Stimulated activated CD4-positive, alpha-beta T cell treated with anti-CD3 and anti-CD28 coated beads, TNF-alpha, amount 100 ng/mL, for 4 hours (primary cell): ENCODE measurements at regions not wholly inside any gene's neighbourhood (a gene's known extent, or its start where the extent isn't known, plus 50 kb on each side); places are given as distances from the start of the nearest gene placed in this dataset.
"Not testable (repeated sequence)": the region's sequence is repeated elsewhere in the genome, so short reads cannot be mapped to it uniquely, and the experiment has no call there.

Source experiments
- DNase-seq, 3 experiments: peaks; one replicate each; pipeline ENCODE4 v3.0.0-alpha.2; 2020; ENCODE audit warnings: low read depth in 3 of 3

GRCh38 chr10:118948786-118949185 lies 80.7 kb upstream of the NANOS1 start:
- no peak for DNase-seq

- no peak for DNase-seq
These were observed 79.3 kb upstream of the NANOS1 start for GRCh38 chr10:118950190-118950680.

- no peak for DNase-seq
These were observed 78.4 kb upstream of the NANOS1 start for GRCh38 chr10:118950997-118951637.

GRCh38 chr10:118952493-118953295 lies 76.8 kb upstream of the NANOS1 start:
- no peak for DNase-seq

GRCh38 chr10:118953598-118954393 lies 75.7 kb upstream of the NANOS1 start:
- DNase-seq = no peak

DNA sequence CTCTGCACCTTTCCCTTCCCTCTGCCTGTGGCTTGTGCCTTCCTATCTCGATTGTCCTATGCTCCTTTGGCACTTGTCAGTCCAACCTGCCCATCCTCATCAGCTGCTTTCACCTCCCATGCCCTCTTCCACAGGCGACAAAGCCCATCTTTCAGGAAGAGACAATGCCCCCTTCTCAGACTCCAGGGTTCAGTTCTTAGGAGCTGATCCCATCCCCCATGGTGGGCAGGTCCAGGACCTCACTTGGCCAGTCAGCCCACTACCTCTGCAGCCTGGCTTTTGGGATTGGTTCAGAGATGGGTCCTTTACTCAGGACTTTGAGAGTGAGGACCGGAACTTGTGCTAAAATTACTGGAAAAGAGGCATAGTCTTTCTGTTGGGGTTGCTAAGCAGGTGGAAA lies 74.0 kb upstream of the NANOS1 start:
- no peak for DNase-seq

DNA sequence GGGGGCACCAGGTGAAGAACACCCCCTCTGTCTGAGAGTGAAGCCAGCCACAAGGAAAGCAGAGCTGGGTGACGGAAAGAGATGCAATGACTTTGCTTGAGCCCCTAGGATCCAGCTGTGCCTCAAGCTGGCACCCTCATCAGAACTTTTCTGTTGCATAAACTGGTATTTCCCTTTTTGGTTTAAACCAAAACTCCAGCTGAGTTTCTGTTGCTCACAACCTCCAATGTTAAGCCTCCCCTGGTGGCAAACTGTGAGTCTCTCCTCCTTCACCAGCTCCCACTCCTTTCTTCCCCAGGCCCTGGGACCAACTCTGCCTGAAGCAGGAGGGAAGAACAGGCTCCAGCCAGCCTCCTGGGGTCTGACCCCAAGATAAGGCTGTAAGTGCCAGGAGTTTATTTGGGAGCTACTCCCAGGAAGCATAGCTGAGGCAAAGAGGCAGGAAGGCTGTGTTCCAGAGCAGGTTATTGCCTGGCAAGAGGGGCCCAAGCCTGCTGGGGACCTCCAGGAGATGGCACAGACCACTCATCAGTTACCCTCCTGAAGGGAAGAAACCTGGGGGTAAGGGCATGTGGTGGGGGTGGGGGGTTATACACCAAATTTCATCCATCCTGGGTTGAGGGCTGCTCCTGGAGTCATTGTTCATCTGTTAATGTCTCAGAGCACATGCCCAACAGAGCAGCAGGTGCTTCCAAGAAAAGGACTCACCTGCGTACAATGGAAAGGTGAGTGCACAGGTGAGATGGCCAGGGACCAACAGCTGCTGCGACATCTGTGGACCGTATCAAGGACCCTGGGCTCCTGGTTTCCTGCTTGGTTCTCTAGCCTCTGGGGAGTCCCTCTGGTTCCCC lies 73.3 kb upstream of the NANOS1 start:
- DNase-seq = no peak

DNA sequence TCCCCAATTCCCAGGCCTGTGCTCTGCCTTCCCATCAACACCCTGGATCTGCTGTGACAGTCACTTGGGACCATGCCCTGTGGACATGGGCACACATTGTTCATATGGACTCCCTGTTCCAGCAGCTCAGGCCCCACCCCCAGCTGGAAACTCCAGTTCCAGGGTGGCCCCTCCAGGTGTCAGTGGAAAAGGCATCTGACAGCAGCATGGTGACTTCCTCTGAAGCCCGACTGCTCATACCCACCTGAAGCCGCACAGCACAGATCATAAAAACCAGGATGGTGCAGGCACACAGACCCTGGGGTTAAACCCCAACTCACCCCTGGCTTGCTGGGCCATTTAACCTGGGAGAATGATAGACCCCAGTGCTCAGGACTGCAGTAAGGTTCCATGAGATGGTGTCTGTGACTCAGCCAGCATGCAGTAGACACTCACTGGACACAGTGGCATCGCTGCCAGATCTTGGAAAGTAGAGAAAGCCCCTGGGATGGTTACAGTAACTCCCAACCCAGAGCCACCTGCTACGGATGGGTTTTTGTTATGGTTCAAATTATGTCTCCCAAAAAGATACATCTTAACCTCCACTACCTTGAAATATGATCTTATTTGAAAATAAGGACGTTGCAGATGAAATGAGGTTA lies 72.6 kb upstream of the NANOS1 start:
- DNase-seq = no peak

DNA sequence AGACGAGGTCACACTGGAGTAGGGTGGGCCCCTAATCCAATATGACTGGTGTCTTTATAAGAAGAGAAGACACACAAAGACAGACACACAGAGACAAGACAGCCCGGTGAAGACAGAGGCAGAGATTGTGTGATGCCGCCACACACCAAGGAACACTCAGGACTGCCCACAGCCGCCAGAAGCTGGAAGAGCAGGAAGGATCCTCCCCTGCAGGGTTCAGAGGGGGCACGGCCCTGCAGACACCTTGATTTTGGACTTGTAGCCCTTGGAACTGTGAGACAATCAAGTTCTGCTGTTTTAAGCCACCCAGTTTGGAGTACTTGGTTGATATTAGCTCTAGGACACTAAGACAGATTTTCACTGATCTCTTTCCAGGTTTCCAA lies 72.1 kb upstream of the NANOS1 start:
- no peak for DNase-seq

GRCh38 chr10:118957966-118958365 lies 71.5 kb upstream of the NANOS1 start:
- no peak for DNase-seq

DNA sequence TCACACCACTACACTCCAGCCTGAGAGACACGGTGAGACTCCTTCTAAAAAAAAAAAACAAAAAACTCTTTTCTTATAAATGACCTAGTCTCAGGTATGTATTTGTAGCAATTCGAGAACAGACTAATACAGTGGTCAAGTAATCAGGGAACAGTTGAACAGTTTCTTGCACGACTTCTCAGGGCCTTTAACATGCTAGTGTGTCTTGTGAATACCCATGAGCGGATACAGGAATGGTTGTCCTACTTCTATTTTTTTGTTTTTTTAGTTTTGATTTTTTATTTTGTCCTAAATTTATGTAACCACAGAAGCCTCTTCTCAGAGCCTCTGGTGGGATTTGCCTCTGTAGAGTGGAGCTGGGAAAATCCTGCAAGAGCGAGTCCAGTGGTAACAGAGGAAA lies 71.0 kb upstream of the NANOS1 start:
- no peak for DNase-seq

GRCh38 chr10:118958984-118959925 lies 70.3 kb upstream of the NANOS1 start:
- no peak for DNase-seq

- no peak for DNase-seq
These were observed 69.1 kb upstream of the NANOS1 start for GRCh38 chr10:118960157-118961090.

DNA sequence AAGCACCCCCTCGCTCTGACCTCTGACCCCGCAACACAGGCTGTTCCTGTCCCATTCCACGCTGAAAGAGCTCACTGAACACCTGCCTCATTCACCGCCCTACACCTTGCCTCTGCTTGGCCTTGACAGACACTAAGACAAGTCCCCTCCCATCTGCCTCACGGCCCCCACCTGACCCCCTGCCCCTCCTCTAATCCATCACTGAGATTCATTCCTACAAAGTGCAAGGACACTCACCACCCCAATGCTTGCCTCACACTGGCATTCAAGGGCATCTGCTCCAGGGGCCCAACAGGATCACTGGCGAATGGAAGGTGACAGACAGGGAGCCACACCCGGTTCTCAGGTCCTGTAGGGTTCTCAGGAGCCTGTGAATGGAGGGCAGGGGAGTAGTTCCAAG lies 68.1 kb upstream of the NANOS1 start:
- DNase-seq = no peak

- DNase-seq = not testable (repeated sequence)
These were observed 67.1 kb upstream of the NANOS1 start for GRCh38 chr10:118962331-118962868.

DNA sequence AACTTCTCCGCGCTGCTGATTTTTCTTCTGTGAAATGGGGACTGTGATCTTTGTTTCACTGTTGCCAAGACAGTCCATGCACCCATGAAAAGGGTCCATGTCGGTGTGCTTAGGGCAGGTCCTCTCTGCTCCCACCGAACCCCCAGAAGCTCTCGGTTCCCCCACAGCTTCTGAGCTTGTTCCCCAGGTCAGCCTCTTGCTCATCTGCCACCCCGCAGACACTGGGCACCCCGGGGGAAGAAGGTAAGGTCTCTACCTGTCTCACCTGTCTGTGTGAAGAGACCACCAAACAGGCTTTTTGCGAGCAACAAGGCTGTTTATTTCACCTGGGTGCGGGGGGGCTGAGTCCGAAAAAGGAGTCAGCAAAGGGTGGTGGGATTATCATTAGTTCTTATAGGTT lies 66.2 kb upstream of the NANOS1 start:
- DNase-seq = no peak

DNA sequence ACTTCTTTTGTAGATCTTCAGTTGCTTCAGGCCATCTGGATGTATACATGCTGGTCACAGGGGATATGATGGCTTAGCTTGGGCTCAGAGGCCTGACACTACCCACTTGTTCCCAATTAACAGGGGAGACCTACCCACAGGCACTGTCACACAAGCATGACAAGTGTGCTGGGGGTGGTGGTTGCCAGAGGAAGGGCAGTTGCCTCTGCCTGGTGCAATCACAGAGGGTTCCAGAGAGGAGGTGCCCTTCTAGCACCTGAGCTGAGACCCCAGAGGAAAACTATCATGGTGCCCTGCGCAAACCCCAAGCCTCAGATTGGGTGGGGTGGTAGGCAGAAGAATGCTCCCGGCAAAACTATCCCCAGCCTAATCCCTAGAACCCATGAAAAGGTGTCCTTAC lies 65.6 kb upstream of the NANOS1 start:
- no peak for DNase-seq

GRCh38 chr10:118964476-118964875 lies 65.0 kb upstream of the NANOS1 start:
- DNase-seq = not testable (repeated sequence)

GRCh38 chr10:118965096-118965495 lies 64.4 kb upstream of the NANOS1 start:
- no peak for DNase-seq
